HCT116 (cell line): ENCODE measurements at regions not wholly inside any gene's neighbourhood (a gene's known extent, or its start where the extent isn't known, plus 50 kb on each side); places are given as distances from the start of the nearest gene placed in this dataset.

Experiments
- ATAC-seq: fragments of 200-7000 bp; cut with Tn5 transposase; 2 replicates; pipeline ENCODE4 v1.9.1; 2020; ENCODE audit warnings: mild to moderate bottlenecking, moderate library complexity
- BruUV-seq: library from RNA; stranded (reverse); fragments of 400-500 nt; replicated peaks from 2 replicates; lab custom pipeline; 2021; lab: Mats Ljungman, UMichigan
- CTCF ChIA-PET: fragments of 300-600 bp; sonication (Branson Sonifier 250); formaldehyde crosslinking; loops from one replicate; lab custom pipeline; 2021; ENCODE audit warnings: antibody characterized with exemption; lab: Charles Lee
- POLR2A ChIA-PET: fragments of 300-600, 350-600 bp; sonication (Branson Sonifier 250); formaldehyde crosslinking; loops from one replicate; lab custom pipeline; 2021; ENCODE audit warnings: antibody characterized with exemption; lab: Charles Lee
- RAD21 ChIA-PET, 2 experiments: fragments of 300-600 bp; sonication (Branson Sonifier 250); formaldehyde crosslinking; loops; one replicate each; lab custom pipeline; 2023; ENCODE audit warnings: low total read pairs in 2 of 2; ENCODE audit not compliant: uncharacterized antibody in 2 of 2, unreplicated experiment in 2 of 2, low non-redundant PET in 1 of 2; lab: Charles Lee
- DNase-seq: peaks from one replicate; pipeline ENCODE4 v3.0.0-alpha.2; 2010; ENCODE audit warnings: low read depth, low spot score
- H2AFZ ChIP-seq: fragments of 200-600 bp; shearing (Covaris generic), sonication (generic); 2 replicates; pipeline ENCODE4 v1.6.1; 2017; ENCODE audit warnings: low read depth, mixed run types, mixed read lengths, antibody characterized with exemption, low read length; ENCODE audit not compliant: poor library complexity, severe bottlenecking
- H3K27ac ChIP-seq: 2 replicates; pipeline ENCODE4 v1.5.1; 2012; ENCODE audit warnings: low read depth, low read length
- H3K27me3 ChIP-seq: fragments of 200-600 bp; sonication (generic); 2 replicates; pipeline ENCODE4 v1.6.1; 2016; ENCODE audit warnings: mixed run types, low read length, mixed read lengths; ENCODE audit not compliant: insufficient read depth
- H3K36me3 ChIP-seq, 2 experiments: fragments of 200-500 bp in 1 of 2; fragments of 200-600 bp in 1 of 2; sonication (Bioruptor generic) in 1 of 2; sonication (generic) in 1 of 2; 2 replicates each; pipeline versions ENCODE4 v1.5.1 to v1.6.1; 2014 to 2016; ENCODE audit warnings: low read length in 2 of 2, inconsistent platforms in 1 of 2, mixed read lengths in 1 of 2, mixed run types in 1 of 2; ENCODE audit not compliant: insufficient read depth in 2 of 2, control insufficient read depth in 1 of 2
- H3K4me1 ChIP-seq, 2 experiments: fragments of 200-600 bp in 1 of 2; sonication (generic) in 1 of 2; 2 replicates each; pipeline versions ENCODE4 v1.5.1 to v1.6.1; 2012 to 2017; ENCODE audit warnings: low read length in 2 of 2, inconsistent platforms in 1 of 2, mild to moderate bottlenecking in 1 of 2, mixed read lengths in 1 of 2, mixed run types in 1 of 2, moderate library complexity in 1 of 2; ENCODE audit not compliant: insufficient read depth in 2 of 2, control insufficient read depth in 1 of 2
- H3K4me2 ChIP-seq: fragments of 200-600 bp; sonication (generic); 2 replicates; pipeline ENCODE4 v1.6.1; 2017; ENCODE audit warnings: mixed run types, low read length, mixed read lengths
- H3K4me3 ChIP-seq, 2 experiments: fragments of 200-600 bp in 1 of 2; sonication (generic) in 1 of 2; replicated peaks in 1 of 2; 2 replicates each; pipeline ENCODE4 v1.5.1; 2011 to 2016; ENCODE audit warnings: low read length in 2 of 2, control low read depth in 1 of 2, low read depth in 1 of 2, mild to moderate bottlenecking in 1 of 2, mixed read lengths in 1 of 2, mixed run types in 1 of 2
- H3K79me2 ChIP-seq: fragments of 200-600 bp; sonication (generic); 2 replicates; pipeline ENCODE4 v1.6.1; 2017; ENCODE audit warnings: mild to moderate bottlenecking, mixed run types, low read length, moderate library complexity, mixed read lengths; ENCODE audit not compliant: insufficient read depth
- H3K9ac ChIP-seq: fragments of 200-600 bp; sonication (generic); 2 replicates; pipeline ENCODE4 v1.6.1; 2016; ENCODE audit warnings: low read length, mixed read lengths
- H3K9me2 ChIP-seq: fragments of 200-600 bp; sonication (generic), shearing (Covaris generic); 2 replicates; pipeline ENCODE4 v1.6.1; 2017; ENCODE audit warnings: mixed run types, mild to moderate bottlenecking, moderate library complexity; ENCODE audit not compliant: insufficient read depth
- H3K9me3 ChIP-seq, 2 experiments: fragments of 200-500 bp in 1 of 2; fragments of 200-600 bp in 1 of 2; sonication (Bioruptor generic) in 1 of 2; sonication (generic) in 1 of 2; 2 replicates each; pipeline ENCODE4 v1.6.1; 2014 to 2017; ENCODE audit warnings: low read length in 2 of 2, mixed read lengths in 2 of 2, inconsistent platforms in 1 of 2, low read depth in 1 of 2, mild to moderate bottlenecking in 1 of 2, mixed run types in 1 of 2, moderate library complexity in 1 of 2; ENCODE audit not compliant: control insufficient read depth in 1 of 2, insufficient read depth in 1 of 2
- H4K20me1 ChIP-seq: fragments of 200-600 bp; sonication (generic), shearing (Covaris generic); 2 replicates; pipeline ENCODE4 v1.6.1; 2017; ENCODE audit warnings: mixed run types, mild to moderate bottlenecking, moderate library complexity; ENCODE audit not compliant: insufficient read depth
- ATF3 ChIP-seq: IDR thresholded peaks from 2 replicates; pipeline ENCODE4 v1.6.1; 2012
- EZH2 ChIP-seq: fragments of 200-600 bp; sonication (generic); IDR thresholded peaks from 2 replicates; pipeline ENCODE4 v1.6.1; 2017; ENCODE audit warnings: antibody characterized with exemption, mixed run types
- FOSL1 ChIP-seq: IDR thresholded peaks from 2 replicates; pipeline ENCODE4 v1.6.1; 2012; ENCODE audit warnings: low read depth
- JUND ChIP-seq: IDR thresholded peaks from 2 replicates; pipeline ENCODE4 v1.6.1; 2012
- POLR2A ChIP-seq: IDR thresholded peaks from 2 replicates; pipeline ENCODE4 v1.7.0; 2011; ENCODE audit warnings: borderline replicate concordance; ENCODE audit not compliant: insufficient read depth, insufficient read length; ENCODE audit errors: extremely low read depth
- POLR2AphosphoS5 ChIP-seq: IDR thresholded peaks from 2 replicates; pipeline ENCODE4 v1.6.1; 2011; ENCODE audit warnings: mild to moderate bottlenecking, low read depth, low read length, moderate library complexity
- SIN3A ChIP-seq: IDR thresholded peaks from 2 replicates; pipeline ENCODE4 v1.6.1; 2012; ENCODE audit warnings: low read depth
- SRF ChIP-seq: IDR thresholded peaks from 2 replicates; pipeline ENCODE4 v1.6.1; 2012; ENCODE audit warnings: low read depth
- YY1 ChIP-seq: IDR thresholded peaks from 2 replicates; pipeline ENCODE4 v1.6.1; 2011; ENCODE audit warnings: low read length, low read depth, moderate library complexity, mild to moderate bottlenecking; ENCODE audit not compliant: insufficient replicate concordance; ENCODE audit errors: extremely low read depth
- ZBTB33 ChIP-seq: IDR thresholded peaks from 2 replicates; pipeline ENCODE4 v1.6.1; 2011; ENCODE audit warnings: mild to moderate bottlenecking, low read length, moderate library complexity; ENCODE audit not compliant: insufficient replicate concordance; ENCODE audit errors: extremely low read depth
- ZNF274 ChIP-seq: fragments of 200-500 bp; sonication (Bioruptor generic); IDR thresholded peaks from 2 replicates; pipeline ENCODE4 v1.6.1; 2014; ENCODE audit warnings: mild to moderate bottlenecking, low read depth, low read length, inconsistent platforms
- intact Hi-C: fragments of 100-400 bp; cut with micrococcal nuclease; formaldehyde crosslinking; loops from 2 replicates; pipeline ENCODE4 v1.10.0; 2022

- Histone ChIP-seq H3K4me3 (no peak overlapping the region), H2AFZ (no peak overlapping the region), H3K9ac (no peak overlapping the region), H3K27ac (no peak overlapping the region), H4K20me1 (no peaks in the 10 kb centered on the region; the same call in 1 of the 2 replicates), H3K36me3 (no peaks in the 10 kb centered on the region), H3K9me2 (no peaks in the 10 kb centered on the region), H3K79me2 (no peaks in the 10 kb centered on the region), H3K4me2 (no peak overlapping the region), H3K4me1 (no peaks in the 10 kb centered on the region), H3K9me3 (peaks cover 0 to 17% of the 10 kb centered on the region in 2 experiments; a peak in 2 of 4 replicates), H3K27me3 (no peaks in the 10 kb centered on the region)
- POLR2A ChIA-PET: no interaction called here
- TF ChIP-seq EZH2 (no peak), JUND (no peak), SIN3A (no peak), ATF3 (no peak), POLR2A (no peak), POLR2AphosphoS5 (no peak), ZNF274 (no peak), SRF (no peak), ZBTB33 (no peak), FOSL1 (no peak), YY1 (no peak)
- no TSS peak for BruUV-seq
- DNase-seq (no peak), ATAC-seq (no peak)
- RAD21 ChIA-PET: no interaction called here
- intact Hi-C loops: no loop called here
- CTCF ChIA-PET: no interaction called here
Observed at GRCh38 chr11:79940165-79940564, 499.3 kb upstream of the TENM4 start.
